Omental fat pad (tissue), 3 donors: ENCODE measurements at regions not wholly inside any gene's neighbourhood (a gene's known extent, or its start where the extent isn't known, plus 50 kb on each side); places are given as distances from the start of the nearest gene placed in this dataset.

Experiments
- ATAC-seq: fragments of 150-250 bp; one replicate; pipeline ENCODE4 v1.9.1; 2016; ENCODE audit warnings: mild to moderate bottlenecking, moderate library complexity; ENCODE audit not compliant: low FRiP score
- DNase-seq: peaks from one replicate; pipeline ENCODE4 v3.0.0-alpha.2; 2019; ENCODE audit warnings: low spot score
- CTCF ChIP-seq, 3 donors: fragments of 450-650 bp; IDR thresholded peaks; one replicate each; pipeline ENCODE4 v1.5.1; 2016 to 2017; ENCODE audit warnings: antibody characterized with exemption in 3 of 3, mild to moderate bottlenecking in 3 of 3, moderate library complexity in 2 of 3

GRCh38 chr1:87644033-87644578 lies 315.4 kb downstream of the LMO4 start:
- ATAC-seq: no peak

GRCh38 chr1:87644579-87645190 lies 316.0 kb downstream of the LMO4 start:
- no peak for TF ChIP-seq CTCF (IDR thresholded peaks at IDR 0.05)

More at GRCh38 chr1:87644033-87644578, 315.4 kb downstream of the LMO4 start:
- no peak for TF ChIP-seq CTCF (IDR thresholded peaks at IDR 0.05)
- no peak for DNase-seq

GRCh38 chr1:87647430-87648177 lies 318.9 kb downstream of the LMO4 start:
- DNase-seq: no peak

More at GRCh38 chr1:87644579-87645190, 316.0 kb downstream of the LMO4 start:
- no peak for ATAC-seq
- no peak for DNase-seq

GRCh38 chr1:87648323-87649119 lies 319.8 kb downstream of the LMO4 start:
- no peak for TF ChIP-seq CTCF (IDR thresholded peaks at IDR 0.05)
- ATAC-seq: no peak
- DNase-seq: no peak

More at GRCh38 chr1:87647430-87648177, 318.9 kb downstream of the LMO4 start:
- TF ChIP-seq CTCF (IDR thresholded peaks at IDR 0.05): no peak
- ATAC-seq: no peak

- DNase-seq (no peak), ATAC-seq (no peak)
- TF ChIP-seq CTCF (IDR thresholded peaks at IDR 0.05): no peak
These were observed 321.6 kb downstream of the LMO4 start for GRCh38 chr1:87650306-87650705.

DNA sequence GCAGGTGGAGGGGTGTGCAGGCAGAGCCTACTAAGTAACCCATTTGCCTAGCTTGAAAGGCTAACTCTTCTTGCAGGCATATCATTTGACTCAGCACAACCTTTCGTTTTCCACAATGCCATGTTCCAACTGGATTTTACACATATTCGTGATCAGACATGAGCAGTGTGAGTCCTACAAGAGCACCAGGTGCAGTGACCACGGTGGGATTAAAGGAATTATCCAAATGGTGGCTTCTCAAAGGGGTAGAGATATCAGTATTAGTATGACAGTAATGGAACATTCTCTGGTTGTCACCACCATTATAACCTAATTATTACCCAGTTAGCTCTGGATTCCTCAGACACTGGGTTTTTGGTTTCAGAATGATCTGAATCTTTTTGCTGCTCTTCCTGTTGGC lies 323.5 kb downstream of the LMO4 start:
- no peak for ATAC-seq
- no peak for TF ChIP-seq CTCF (IDR thresholded peaks at IDR 0.05)
- no peak for DNase-seq
